ENCODE measurements at regions not wholly inside any gene's neighbourhood (a gene's known extent, or its start where the extent isn't known, plus 50 kb on each side); places are given as distances from the start of the nearest gene placed in this dataset.

DNA sequence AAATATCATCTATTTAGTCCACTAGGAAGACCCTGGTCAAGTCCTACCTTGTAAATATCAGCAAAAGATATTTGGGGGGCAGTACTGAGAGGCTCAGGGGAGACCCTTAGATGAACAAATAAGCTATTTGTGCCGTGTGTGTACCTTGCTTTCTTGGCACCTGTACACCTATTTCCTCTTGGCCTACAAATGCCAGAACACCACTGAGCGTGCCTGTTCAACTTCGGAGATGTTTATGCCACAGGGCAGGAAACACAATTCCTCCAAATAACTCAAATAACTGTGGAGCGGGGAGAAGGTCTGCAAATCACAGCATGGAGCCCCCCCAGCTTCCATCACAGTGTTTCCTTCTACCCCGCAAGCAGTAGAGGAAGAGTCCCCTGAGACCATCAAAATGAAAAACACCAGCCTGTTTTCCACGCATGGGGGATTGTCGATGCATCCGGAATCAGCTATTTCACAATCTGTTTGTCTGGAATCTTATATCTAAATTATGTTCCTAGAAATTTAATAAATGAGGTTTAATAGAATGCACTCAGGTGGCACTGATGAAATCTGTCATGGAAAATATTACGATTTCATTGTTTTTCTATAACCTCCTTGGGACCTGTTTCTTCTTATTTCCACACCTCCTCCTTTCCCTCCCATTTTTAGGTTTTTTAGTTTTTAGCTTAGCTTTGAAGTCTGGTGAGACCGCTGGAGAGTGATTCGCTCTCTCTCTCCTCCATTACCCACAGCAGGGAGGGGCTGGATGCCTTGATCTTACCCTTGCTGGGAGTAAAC lies 254.0 kb upstream of the SRRM4 start (continued):
- TF ChIP-seq GTF2F1 (IDR thresholded peaks at IDR 0.05; ENCODE audit: borderline replicate concordance, low read depth, low read length), result no peak
